ENCODE measurements at regions not wholly inside any gene's neighbourhood (a gene's known extent, or its start where the extent isn't known, plus 50 kb on each side); places are given as distances from the start of the nearest gene placed in this dataset.
A peak's percentile ranks its signal among the peaks of the same experiment; 100 is the strongest.
"Not testable (repeated sequence)": the region's sequence is repeated elsewhere in the genome, so short reads cannot be mapped to it uniquely, and the experiment has no call there.

- Histone ChIP-seq H3K4me3 (no peak overlapping the region), H3K27me3 (no peaks in the 10 kb centered on the region), H3K4me1 (peaks cover 0 to 4% (median 0%) of the 10 kb centered on the region in 4 donors), H3K9me3 (no peaks in the 10 kb centered on the region), H3K27ac (no peak overlapping the region), H3K36me3 (no peaks in the 10 kb centered on the region)
- no peak for DNase-seq
- TF ChIP-seq CTCF (IDR thresholded peaks at IDR 0.05) = no peak
Observed at GRCh38 chr9:105005186-105005585, 77.2 kb upstream of the ABCA1 start.

- TF ChIP-seq CTCF (IDR thresholded peaks at IDR 0.05) (no peak), POLR2A (IDR thresholded peaks at IDR 0.05) (no peak)
- H3K9me3 ChIP-seq = no peaks in the 10 kb centered on the region
- DNase-seq = no peak
- peaks cover 0 to 4% (median 0%) of the 10 kb centered on the region in 4 donors for H3K4me1 ChIP-seq
- no peak overlapping the region for H3K27ac ChIP-seq
- no peak overlapping the region for H3K4me3 ChIP-seq
- H3K27me3 ChIP-seq = no peaks in the 10 kb centered on the region
- no peaks in the 10 kb centered on the region for H3K36me3 ChIP-seq
Observed at GRCh38 chr9:105006514-105006913, 78.6 kb upstream of the ABCA1 start.

GRCh38 chr9:105007143-105007542, 79.2 kb upstream of the ABCA1 start:
- peak overlapping the region in 1 of 4 donors; percentile 54 for H3K27ac ChIP-seq

GRCh38 chr9:105010089-105010488, 82.1 kb upstream of the ABCA1 start:
- H3K9me3 ChIP-seq, H3K27ac ChIP-seq, DNase-seq, H3K4me1 ChIP-seq, H3K27me3 ChIP-seq, H3K4me3 ChIP-seq, H3K36me3 ChIP-seq: not testable (repeated sequence)

More at GRCh38 chr9:105007143-105007542, 79.2 kb upstream of the ABCA1 start:
- no peaks in the 10 kb centered on the region for H3K27me3 ChIP-seq
- peak in 1 of 3 donors; percentile 57 for DNase-seq
- no peaks in the 10 kb centered on the region for H3K36me3 ChIP-seq
- no peaks in the 10 kb centered on the region for H3K9me3 ChIP-seq
- TF ChIP-seq CTCF (IDR thresholded peaks at IDR 0.05) (no peak), POLR2A (IDR thresholded peaks at IDR 0.05) (no peak)
- H3K4me3 ChIP-seq = no peak overlapping the region
- peaks cover 0 to 4% (median 0%) of the 10 kb centered on the region in 4 donors for H3K4me1 ChIP-seq

- H3K4me3 ChIP-seq = no peak overlapping the region
- no peaks in the 10 kb centered on the region for H3K4me1 ChIP-seq
- H3K9me3 ChIP-seq = no peaks in the 10 kb centered on the region
- H3K27me3 ChIP-seq = no peaks in the 10 kb centered on the region
- no peaks in the 10 kb centered on the region for H3K36me3 ChIP-seq
- no peak overlapping the region for H3K27ac ChIP-seq
- TF ChIP-seq POLR2A (IDR thresholded peaks at IDR 0.05) = no peak
- TF ChIP-seq CTCF (IDR thresholded peaks at IDR 0.05) = no peak
- DNase-seq = no peak
Observed at GRCh38 chr9:105021917-105022316, 94.0 kb upstream of the ABCA1 start.

GRCh38 chr9:105022545-105022944, 94.6 kb upstream of the ABCA1 start:
- H3K27me3 ChIP-seq, H3K9me3 ChIP-seq, H3K27ac ChIP-seq: not testable (repeated sequence)

GRCh38 chr9:105023788-105024187, 95.8 kb upstream of the ABCA1 start:
- no peak overlapping the region for H3K4me3 ChIP-seq
- H3K27ac ChIP-seq = no peak overlapping the region
- H3K36me3 ChIP-seq = no peaks in the 10 kb centered on the region
- TF ChIP-seq POLR2A (IDR thresholded peaks at IDR 0.05) (no peak), CTCF (IDR thresholded peaks at IDR 0.05) (no peak)
- H3K9me3 ChIP-seq = no peaks in the 10 kb centered on the region
- no peaks in the 10 kb centered on the region for H3K27me3 ChIP-seq
- no peak for DNase-seq
- no peaks in the 10 kb centered on the region for H3K4me1 ChIP-seq

More at GRCh38 chr9:105022545-105022944, 94.6 kb upstream of the ABCA1 start:
- DNase-seq, H3K36me3 ChIP-seq, H3K4me1 ChIP-seq, H3K4me3 ChIP-seq: not testable (repeated sequence)

All from Peyer's patch (tissue), 4 donors.